ENCODE measurements at regions not wholly inside any gene's neighbourhood (a gene's known extent, or its start where the extent isn't known, plus 50 kb on each side); places are given as distances from the start of the nearest gene placed in this dataset.

GRCh38 chr13:84249463-84249862, 367.2 kb upstream of the SLITRK1 start:
- H3K36me3 ChIP-seq (ENCODE audit: insufficient read depth, low read length) = no peaks in the 10 kb centered on the region
- no peak overlapping the region for H2AFZ ChIP-seq (ENCODE audit: low read length)
- TF ChIP-seq EZH2 (IDR thresholded peaks at IDR 0.05; ENCODE audit: borderline replicate concordance, low read length) = no peak
- H3K4me2 ChIP-seq (ENCODE audit: low read length) = no peak overlapping the region
- H3K27me3 ChIP-seq (ENCODE audit: insufficient read depth, low read length) = no peaks in the 10 kb centered on the region
- no peak overlapping the region for H3K4me3 ChIP-seq (ENCODE audit: low read depth, low read length, poor library complexity, severe bottlenecking)
- H3K9me3 ChIP-seq (ENCODE audit: low read length) = no peaks in the 10 kb centered on the region
- no peaks in the 10 kb centered on the region for H4K20me1 ChIP-seq (ENCODE audit: insufficient read depth, low read length)
- H3F3A ChIP-seq (ENCODE audit: insufficient read depth, low read length) = no peaks in the 10 kb centered on the region
- H3K9ac ChIP-seq (ENCODE audit: low read length) = no peak overlapping the region
- H3K79me2 ChIP-seq (ENCODE audit: insufficient read depth, low read length) = no peaks in the 10 kb centered on the region
- no peaks in the 10 kb centered on the region for H3K4me1 ChIP-seq (ENCODE audit: insufficient read depth, low read length, severe bottlenecking)
- no peak overlapping the region for H3K27ac ChIP-seq (ENCODE audit: low read depth, low read length, poor library complexity, severe bottlenecking)
- no peaks in the 10 kb centered on the region; the same call in 1 of the 2 replicates for H3K9me2 ChIP-seq (ENCODE audit: low read depth, low read length)

- H3K27me3 ChIP-seq (ENCODE audit: insufficient read depth, low read length) = no peaks in the 10 kb centered on the region
- no peak overlapping the region for H3K4me2 ChIP-seq (ENCODE audit: low read length)
- no peaks in the 10 kb centered on the region for H4K20me1 ChIP-seq (ENCODE audit: insufficient read depth, low read length)
- peaks cover 4% of the 10 kb centered on the region; the same call in 1 of the 2 replicates for H3K9me2 ChIP-seq (ENCODE audit: low read depth, low read length)
- H2AFZ ChIP-seq (ENCODE audit: low read length) = no peak overlapping the region
- no peak overlapping the region for H3K9ac ChIP-seq (ENCODE audit: low read length)
- TF ChIP-seq EZH2 (IDR thresholded peaks at IDR 0.05; ENCODE audit: borderline replicate concordance, low read length) (no peak), CTCF (IDR thresholded peaks at IDR 0.05; ENCODE audit: low read length) (no peak)
- H3K4me3 ChIP-seq (ENCODE audit: low read depth, low read length, poor library complexity, severe bottlenecking) = no peak overlapping the region
- no peaks in the 10 kb centered on the region for H3F3A ChIP-seq (ENCODE audit: insufficient read depth, low read length)
- no peaks in the 10 kb centered on the region for H3K79me2 ChIP-seq (ENCODE audit: insufficient read depth, low read length)
- H3K27ac ChIP-seq (ENCODE audit: low read depth, low read length, poor library complexity, severe bottlenecking) = no peak overlapping the region
- H3K36me3 ChIP-seq (ENCODE audit: insufficient read depth, low read length) = no peaks in the 10 kb centered on the region
- no peaks in the 10 kb centered on the region for H3K4me1 ChIP-seq (ENCODE audit: insufficient read depth, low read length, severe bottlenecking)
- H3K9me3 ChIP-seq (ENCODE audit: low read length) = no peaks in the 10 kb centered on the region
These were observed 361.1 kb upstream of the SLITRK1 start for GRCh38 chr13:84243340-84243739.

DNA sequence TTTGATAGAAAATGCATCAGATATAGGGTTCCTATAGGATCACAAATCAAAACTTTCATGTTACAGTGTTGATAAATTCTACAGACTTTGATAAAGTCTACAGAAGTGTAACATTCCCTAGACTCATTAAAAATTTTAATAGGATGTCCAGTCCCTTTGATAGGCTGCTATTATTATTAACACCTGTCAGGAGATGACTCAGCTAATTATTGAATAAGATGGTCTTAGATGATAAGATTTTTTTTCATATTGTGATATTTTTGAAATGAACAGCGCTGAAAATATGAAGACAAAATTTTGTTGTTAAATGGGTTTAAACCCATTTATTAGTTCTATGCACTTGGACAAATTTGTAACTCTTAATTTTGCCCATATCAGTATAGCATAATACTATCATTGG, 356.8 kb upstream of the SLITRK1 start:
- Histone ChIP-seq H3K9ac (ENCODE audit: low read length) (no peak overlapping the region), H3F3A (ENCODE audit: insufficient read depth, low read length) (no peaks in the 10 kb centered on the region; the same call in 1 of the 2 replicates), H3K36me3 (ENCODE audit: insufficient read depth, low read length) (no peaks in the 10 kb centered on the region), H3K4me2 (ENCODE audit: low read length) (no peak overlapping the region), H3K9me3 (ENCODE audit: low read length) (no peaks in the 10 kb centered on the region), H2AFZ (ENCODE audit: low read length) (no peak overlapping the region), H3K4me1 (ENCODE audit: insufficient read depth, low read length, severe bottlenecking) (no peaks in the 10 kb centered on the region), H3K9me2 (ENCODE audit: low read depth, low read length) (peaks cover 4% of the 10 kb centered on the region; the same call in 1 of the 2 replicates), H4K20me1 (ENCODE audit: insufficient read depth, low read length) (no peaks in the 10 kb centered on the region), H3K27me3 (ENCODE audit: insufficient read depth, low read length) (no peaks in the 10 kb centered on the region), H3K27ac (ENCODE audit: low read depth, low read length, poor library complexity, severe bottlenecking) (no peak overlapping the region), H3K4me3 (ENCODE audit: low read depth, low read length, poor library complexity, severe bottlenecking) (no peak overlapping the region), H3K79me2 (ENCODE audit: insufficient read depth, low read length) (no peaks in the 10 kb centered on the region)
- TF ChIP-seq CTCF (IDR thresholded peaks at IDR 0.05; ENCODE audit: low read length) (no peak), EZH2 (IDR thresholded peaks at IDR 0.05; ENCODE audit: borderline replicate concordance, low read length) (no peak)

- no peak overlapping the region for H2AFZ ChIP-seq (ENCODE audit: low read length)
- H3F3A ChIP-seq (ENCODE audit: insufficient read depth, low read length) = no peaks in the 10 kb centered on the region; the same call in 1 of the 2 replicates
- no peaks in the 10 kb centered on the region for H3K27me3 ChIP-seq (ENCODE audit: insufficient read depth, low read length)
- no peaks in the 10 kb centered on the region for H3K9me3 ChIP-seq (ENCODE audit: low read length)
- H3K9ac ChIP-seq (ENCODE audit: low read length) = no peak overlapping the region
- no peaks in the 10 kb centered on the region for H3K79me2 ChIP-seq (ENCODE audit: insufficient read depth, low read length)
- H3K9me2 ChIP-seq (ENCODE audit: low read depth, low read length) = peaks cover 4% of the 10 kb centered on the region; the same call in 1 of the 2 replicates
- H3K27ac ChIP-seq (ENCODE audit: low read depth, low read length, poor library complexity, severe bottlenecking) = no peak overlapping the region
- TF ChIP-seq CTCF (IDR thresholded peaks at IDR 0.05; ENCODE audit: low read length) = no peak
- no peak for TF ChIP-seq EZH2 (IDR thresholded peaks at IDR 0.05; ENCODE audit: borderline replicate concordance, low read length)
- no peaks in the 10 kb centered on the region for H3K36me3 ChIP-seq (ENCODE audit: insufficient read depth, low read length)
- H3K4me3 ChIP-seq (ENCODE audit: low read depth, low read length, poor library complexity, severe bottlenecking) = no peak overlapping the region
- H3K4me2 ChIP-seq (ENCODE audit: low read length) = no peak overlapping the region
- H3K4me1 ChIP-seq (ENCODE audit: insufficient read depth, low read length, severe bottlenecking) = no peaks in the 10 kb centered on the region
- H4K20me1 ChIP-seq (ENCODE audit: insufficient read depth, low read length) = no peaks in the 10 kb centered on the region
These were observed 356.1 kb upstream of the SLITRK1 start for GRCh38 chr13:84238381-84238780.
